GM13976 (cell line): ENCODE measurements at regions not wholly inside any gene's neighbourhood (a gene's known extent, or its start where the extent isn't known, plus 50 kb on each side); places are given as distances from the start of the nearest gene placed in this dataset.

Source experiments
- DNase-seq: peaks from one replicate; pipeline ENCODE4 v3.0.0; 2012; ENCODE audit warnings: low spot score
- CTCF ChIP-seq: IDR thresholded peaks from 2 replicates; pipeline ENCODE4 v1.5.1; 2012; ENCODE audit warnings: borderline replicate concordance, mild to moderate bottlenecking; ENCODE audit not compliant: insufficient read depth; ENCODE audit errors: extremely low read depth, missing control alignments, control extremely low read depth
- in situ Hi-C: fragments of 300-500 bp; cut with MboI; formaldehyde crosslinking; loops from one replicate; pipeline ENCODE4 v1.12.0; 2022; ENCODE audit warnings: low sequenced_read_pairs, mixed read lengths, inconsistent platforms; ENCODE audit not compliant: unreplicated experiment

GRCh38 chr9:4359016-4359415, 59.1 kb upstream of the GLIS3 start:
- in situ Hi-C loops, result loop anchor here (25.0 kb wide), 1 partner anchor 1497 kb away; no protein-coding TSS in a partner anchor
- no peak for TF ChIP-seq CTCF
- no peak for DNase-seq

- no peak for TF ChIP-seq CTCF
- in situ Hi-C loops, result loop anchor here (25.0 kb wide), 1 partner anchor 1496 kb away; no protein-coding TSS in a partner anchor
- no peak for DNase-seq
Measured at GRCh38 chr9:4357929-4358328, 58.1 kb upstream of the GLIS3 start.

- no peak for TF ChIP-seq CTCF
- no peak for DNase-seq
- in situ Hi-C loops, result loop anchor here (25.0 kb wide), 1 partner anchor 1494 kb away; no protein-coding TSS in a partner anchor
Measured at GRCh38 chr9:4356306-4356705, 56.4 kb upstream of the GLIS3 start.

DNA sequence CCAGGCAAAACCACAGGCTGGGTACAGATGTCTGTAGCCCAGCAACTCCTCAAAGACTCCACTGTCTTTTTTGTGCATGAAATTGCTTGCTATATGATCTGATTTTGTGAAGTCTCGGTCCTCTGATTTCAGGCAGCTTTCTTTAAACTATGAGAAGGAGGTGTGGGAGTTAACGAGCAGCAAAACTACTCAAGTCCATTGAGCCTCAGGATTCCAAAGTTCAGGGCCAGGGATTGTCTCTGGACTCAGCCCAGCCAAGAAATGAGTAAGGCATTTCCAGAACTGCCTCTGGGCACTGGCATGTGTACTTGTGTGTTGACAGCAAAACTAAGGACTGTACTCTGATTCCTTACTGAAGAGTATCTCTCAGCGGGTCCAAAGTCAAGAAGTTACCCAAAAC, 53.4 kb upstream of the GLIS3 start:
- DNase-seq, result no peak
- in situ Hi-C loops, result loop anchor here (25.0 kb wide), 1 partner anchor 1491 kb away; no protein-coding TSS in a partner anchor
- no peak for TF ChIP-seq CTCF

- DNase-seq, result no peak
- in situ Hi-C loops, result loop anchor here (25.0 kb wide), 2 partner anchors 613 to 1488 kb away; no protein-coding TSS in a partner anchor
- TF ChIP-seq CTCF, result no peak
Measured at GRCh38 chr9:4349816-4350418, 50.0 kb upstream of the GLIS3 start.
